SU-DHL-6 (cell line): ENCODE measurements at regions not wholly inside any gene's neighbourhood (a gene's known extent, or its start where the extent isn't known, plus 50 kb on each side); places are given as distances from the start of the nearest gene placed in this dataset.

Source experiments
- EZH2phosphoT487 ChIP-seq: fragments of 200-600 bp; sonication (generic), shearing (Covaris generic); conservative IDR thresholded peaks from 2 replicates; pipeline ENCODE4 v1.6.1; 2018; ENCODE audit warnings: mild to moderate bottlenecking, antibody characterized with exemption, low read length, moderate library complexity, mixed read lengths
- TF ChIP-seq, protein P1 (sequence below): fragments of 200-600 bp; sonication (generic); IDR thresholded peaks from one replicate; pipeline ENCODE4 v1.5.1; 2017; ENCODE audit warnings: antibody characterized with exemption, mild to moderate bottlenecking, low read length, moderate library complexity; ENCODE audit not compliant: insufficient read depth, poor library complexity, severe bottlenecking

DNA sequence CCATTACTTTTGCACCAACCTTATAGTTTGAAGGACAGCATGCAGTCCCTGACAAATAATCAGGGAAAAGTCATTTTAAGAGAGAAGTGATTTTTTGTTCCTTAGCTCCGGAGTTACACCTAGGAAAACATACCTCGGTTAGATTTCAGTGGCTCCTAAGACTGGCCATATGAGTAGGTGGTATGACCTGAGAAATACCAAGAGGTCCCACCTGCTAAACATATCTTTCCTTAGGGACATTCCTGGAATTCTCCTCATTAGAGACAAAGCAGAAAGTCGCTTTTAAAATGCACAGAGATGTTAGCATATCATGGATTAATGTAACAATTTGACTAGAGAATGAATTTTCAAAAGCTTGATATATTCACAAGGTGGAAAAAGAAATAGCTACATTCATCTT is 84.2 kb upstream of the RNPC3 start:
- TF ChIP-seq, protein P1, sequence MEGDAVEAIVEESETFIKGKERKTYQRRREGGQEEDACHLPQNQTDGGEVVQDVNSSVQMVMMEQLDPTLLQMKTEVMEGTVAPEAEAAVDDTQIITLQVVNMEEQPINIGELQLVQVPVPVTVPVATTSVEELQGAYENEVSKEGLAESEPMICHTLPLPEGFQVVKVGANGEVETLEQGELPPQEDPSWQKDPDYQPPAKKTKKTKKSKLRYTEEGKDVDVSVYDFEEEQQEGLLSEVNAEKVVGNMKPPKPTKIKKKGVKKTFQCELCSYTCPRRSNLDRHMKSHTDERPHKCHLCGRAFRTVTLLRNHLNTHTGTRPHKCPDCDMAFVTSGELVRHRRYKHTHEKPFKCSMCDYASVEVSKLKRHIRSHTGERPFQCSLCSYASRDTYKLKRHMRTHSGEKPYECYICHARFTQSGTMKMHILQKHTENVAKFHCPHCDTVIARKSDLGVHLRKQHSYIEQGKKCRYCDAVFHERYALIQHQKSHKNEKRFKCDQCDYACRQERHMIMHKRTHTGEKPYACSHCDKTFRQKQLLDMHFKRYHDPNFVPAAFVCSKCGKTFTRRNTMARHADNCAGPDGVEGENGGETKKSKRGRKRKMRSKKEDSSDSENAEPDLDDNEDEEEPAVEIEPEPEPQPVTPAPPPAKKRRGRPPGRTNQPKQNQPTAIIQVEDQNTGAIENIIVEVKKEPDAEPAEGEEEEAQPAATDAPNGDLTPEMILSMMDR = no peak
- TF ChIP-seq EZH2phosphoT487 = no peak
